Peyer's patch (tissue), 4 donors: ENCODE measurements at regions not wholly inside any gene's neighbourhood (a gene's known extent, or its start where the extent isn't known, plus 50 kb on each side); places are given as distances from the start of the nearest gene placed in this dataset.
A peak's percentile ranks its signal among the peaks of the same experiment; 100 is the strongest.

Experiments used
- DNase-seq, 3 donors: peaks; one replicate each; pipeline ENCODE4 v3.0.0-alpha.2; 2017 to 2019
- H3K27ac ChIP-seq, 4 donors: fragments of 200-600 bp; sonication (generic); one replicate each; pipeline ENCODE4 v1.5.1; 2016 to 2019
- H3K27me3 ChIP-seq, 2 donors: fragments of 200-600 bp; sonication (generic); one replicate each; pipeline ENCODE4 v1.5.1; 2019
- H3K36me3 ChIP-seq, 3 donors: fragments of 200-600 bp; sonication (generic); one replicate each; pipeline ENCODE4 v1.5.1; 2016 to 2019
- H3K4me1 ChIP-seq, 4 donors: fragments of 200-600 bp; sonication (generic); one replicate each; pipeline ENCODE4 v1.5.1; 2016 to 2019
- H3K4me3 ChIP-seq, 4 donors: fragments of 200-600 bp; sonication (generic); 1 replicate in 3 of 4; 2 replicates in 1 of 4; pipeline ENCODE4 v1.5.1; 2016 to 2019; ENCODE audit warnings: mild to moderate bottlenecking in 1 of 4
- H3K9me3 ChIP-seq, 4 donors: fragments of 200-600 bp; sonication (generic); one replicate each; pipeline ENCODE4 v1.5.1; 2016 to 2019; ENCODE audit warnings: mild to moderate bottlenecking in 1 of 4
- POLR2A ChIP-seq, 2 donors: fragments of 450-650 bp; IDR thresholded peaks; one replicate each; pipeline ENCODE4 v1.5.1; 2017; ENCODE audit warnings: antibody characterized with exemption in 2 of 2, mild to moderate bottlenecking in 2 of 2, moderate library complexity in 2 of 2
- TF ChIP-seq, protein P1 (sequence below), 6 experiments: fragments of 450-650 bp in 4 of 6; fragments of 200-600 bp in 2 of 6; sonication (generic) in 1 of 6; IDR thresholded peaks; one replicate each; pipeline ENCODE4 v1.5.1; 2017 to 2019; ENCODE audit warnings: antibody characterized with exemption in 6 of 6, mild to moderate bottlenecking in 3 of 6, moderate library complexity in 1 of 6

- no peak for TF ChIP-seq POLR2A (IDR thresholded peaks at IDR 0.05)
- TF ChIP-seq, protein P1, sequence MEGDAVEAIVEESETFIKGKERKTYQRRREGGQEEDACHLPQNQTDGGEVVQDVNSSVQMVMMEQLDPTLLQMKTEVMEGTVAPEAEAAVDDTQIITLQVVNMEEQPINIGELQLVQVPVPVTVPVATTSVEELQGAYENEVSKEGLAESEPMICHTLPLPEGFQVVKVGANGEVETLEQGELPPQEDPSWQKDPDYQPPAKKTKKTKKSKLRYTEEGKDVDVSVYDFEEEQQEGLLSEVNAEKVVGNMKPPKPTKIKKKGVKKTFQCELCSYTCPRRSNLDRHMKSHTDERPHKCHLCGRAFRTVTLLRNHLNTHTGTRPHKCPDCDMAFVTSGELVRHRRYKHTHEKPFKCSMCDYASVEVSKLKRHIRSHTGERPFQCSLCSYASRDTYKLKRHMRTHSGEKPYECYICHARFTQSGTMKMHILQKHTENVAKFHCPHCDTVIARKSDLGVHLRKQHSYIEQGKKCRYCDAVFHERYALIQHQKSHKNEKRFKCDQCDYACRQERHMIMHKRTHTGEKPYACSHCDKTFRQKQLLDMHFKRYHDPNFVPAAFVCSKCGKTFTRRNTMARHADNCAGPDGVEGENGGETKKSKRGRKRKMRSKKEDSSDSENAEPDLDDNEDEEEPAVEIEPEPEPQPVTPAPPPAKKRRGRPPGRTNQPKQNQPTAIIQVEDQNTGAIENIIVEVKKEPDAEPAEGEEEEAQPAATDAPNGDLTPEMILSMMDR (IDR thresholded peaks at IDR 0.05): no peak
- Histone ChIP-seq H3K4me3 (no peak overlapping the region), H3K27me3 (no peaks in the 10 kb centered on the region), H3K36me3 (no peaks in the 10 kb centered on the region), H3K27ac (no peak overlapping the region), H3K9me3 (no peaks in the 10 kb centered on the region), H3K4me1 (peaks cover 0 to 3% (median 0%) of the 10 kb centered on the region in 4 donors)
- no peak for DNase-seq
These were observed 156.3 kb upstream of the PRSS58 start for GRCh38 chr7:142414135-142414534.

DNA sequence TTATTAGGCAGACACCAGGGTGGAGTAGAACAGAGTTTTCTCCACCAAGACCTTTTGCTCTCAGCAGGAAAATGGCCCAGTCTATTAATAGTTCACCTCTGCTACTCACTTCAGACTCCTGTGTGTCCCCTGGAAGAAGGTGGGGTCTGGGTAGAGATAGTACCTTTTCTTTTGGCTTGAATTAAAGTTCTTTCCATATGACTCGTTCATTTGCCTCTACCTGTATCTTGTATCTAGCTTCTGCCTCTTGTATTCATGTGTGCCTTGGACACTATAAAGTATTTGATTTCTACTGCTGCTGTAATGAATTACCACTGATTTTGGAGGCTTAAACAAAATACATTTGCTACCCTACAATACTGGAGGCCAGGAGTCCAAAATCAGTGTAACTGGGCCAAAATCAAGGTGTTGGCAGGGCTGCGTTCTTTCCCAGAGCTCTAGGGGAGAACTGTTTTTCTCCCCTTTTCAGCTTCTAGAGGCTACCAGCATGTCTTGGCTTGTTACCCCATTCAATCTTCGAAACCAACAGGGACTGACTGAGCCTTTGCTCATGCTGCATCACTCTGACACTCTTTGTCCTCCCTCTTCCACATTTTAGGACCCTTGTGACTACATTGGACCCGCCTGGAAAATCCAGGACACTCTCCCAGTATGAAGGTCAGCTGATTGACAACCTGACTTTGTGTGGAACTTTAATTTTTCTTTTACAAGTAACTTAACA, 155.6 kb upstream of the PRSS58 start:
- H3K4me3 ChIP-seq: no peak overlapping the region

DNA sequence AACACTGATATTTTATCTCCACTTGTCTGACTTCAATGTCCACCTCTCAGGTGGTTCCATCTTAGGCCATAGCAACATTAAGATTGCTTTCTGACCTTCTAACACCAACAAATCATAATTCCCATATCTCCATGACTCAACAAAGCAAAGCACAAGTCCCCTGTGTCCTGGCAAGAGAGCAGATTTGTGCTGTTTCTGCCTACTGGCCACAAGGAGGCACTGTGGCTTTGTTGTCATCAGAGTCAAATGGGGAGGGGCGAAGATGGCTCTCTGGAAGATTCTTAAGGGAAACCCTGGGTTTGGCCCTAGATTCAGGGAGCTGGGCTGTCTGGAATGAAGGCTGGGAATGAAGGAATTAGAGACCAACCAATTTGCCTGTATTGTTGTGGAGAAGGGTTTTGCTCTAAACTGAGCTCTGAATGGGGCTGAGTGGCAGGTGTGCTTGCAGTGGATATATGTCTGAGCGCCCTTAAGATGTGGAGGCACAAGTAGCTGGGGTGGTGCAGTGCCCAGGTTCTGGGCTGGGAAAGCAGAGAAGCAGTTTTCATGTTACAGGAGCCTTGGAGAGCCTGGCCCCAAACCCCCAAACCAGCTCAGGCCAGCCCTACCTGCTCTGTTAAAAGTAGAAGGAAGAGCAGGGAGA, 154.8 kb upstream of the PRSS58 start:
- Histone ChIP-seq H3K27me3 (no peaks in the 10 kb centered on the region), H3K4me1 (no peaks in the 10 kb centered on the region), H3K36me3 (no peaks in the 10 kb centered on the region), H3K4me3 (no peak overlapping the region), H3K9me3 (no peaks in the 10 kb centered on the region), H3K27ac (no peak overlapping the region)
- no peak for TF ChIP-seq POLR2A (IDR thresholded peaks at IDR 0.05)
- TF ChIP-seq, protein P1 (IDR thresholded peaks at IDR 0.05): peak in 4 of 6 experiments; percentile 31 to 54 (median 44)
- DNase-seq: peak in 1 of 3 donors; percentile 52

More for the DNA sequence above, 155.6 kb upstream of the PRSS58 start:
- no peak for DNase-seq
- no peaks in the 10 kb centered on the region for H3K27me3 ChIP-seq
- H3K9me3 ChIP-seq: no peaks in the 10 kb centered on the region
- no peak overlapping the region for H3K27ac ChIP-seq
- peaks cover 0 to 3% (median 0%) of the 10 kb centered on the region in 4 donors for H3K4me1 ChIP-seq
- no peak for TF ChIP-seq POLR2A (IDR thresholded peaks at IDR 0.05)
- TF ChIP-seq, protein P1 (IDR thresholded peaks at IDR 0.05): no peak
- H3K36me3 ChIP-seq: no peaks in the 10 kb centered on the region

DNA sequence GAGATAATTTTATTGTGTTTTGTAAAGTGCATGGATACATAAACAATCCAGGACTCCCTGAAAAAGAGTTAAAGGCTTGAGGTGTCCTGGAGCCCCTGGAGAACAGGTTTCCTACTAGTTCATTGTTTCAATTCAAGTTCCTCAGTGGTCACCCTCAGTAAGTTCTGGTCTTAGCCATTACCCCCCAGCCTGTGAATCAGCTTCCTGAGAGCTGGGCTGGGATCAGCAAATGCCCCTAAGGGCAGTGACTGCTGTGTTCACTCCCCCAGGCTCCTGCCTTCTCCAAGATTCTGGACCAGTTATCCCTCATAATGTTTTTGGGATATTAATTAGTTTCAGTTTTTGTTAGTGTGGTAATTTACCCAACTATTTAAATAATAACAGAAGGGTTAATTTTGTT, 151.6 kb upstream of the PRSS58 start:
- no peaks in the 10 kb centered on the region for H3K36me3 ChIP-seq

GRCh38 chr7:142408794-142409193, 150.9 kb upstream of the PRSS58 start:
- DNase-seq: no peak
- no peaks in the 10 kb centered on the region for H3K4me1 ChIP-seq
- no peaks in the 10 kb centered on the region for H3K36me3 ChIP-seq
- no peaks in the 10 kb centered on the region for H3K9me3 ChIP-seq
- TF ChIP-seq, protein P1 (IDR thresholded peaks at IDR 0.05): no peak
- TF ChIP-seq POLR2A (IDR thresholded peaks at IDR 0.05): no peak
- no peaks in the 10 kb centered on the region for H3K27me3 ChIP-seq
- H3K27ac ChIP-seq: peak overlapping the region in 1 of 4 donors; percentile 2
- H3K4me3 ChIP-seq: no peak overlapping the region

More for the DNA sequence above, 151.6 kb upstream of the PRSS58 start:
- Histone ChIP-seq H3K27me3 (no peaks in the 10 kb centered on the region), H3K27ac (no peak overlapping the region), H3K9me3 (no peaks in the 10 kb centered on the region), H3K4me1 (no peaks in the 10 kb centered on the region), H3K4me3 (no peak overlapping the region)
- DNase-seq: no peak
- no peak for TF ChIP-seq POLR2A (IDR thresholded peaks at IDR 0.05)
- TF ChIP-seq, protein P1 (IDR thresholded peaks at IDR 0.05): no peak
